SK-N-SH (cell line): ENCODE measurements at regions not wholly inside any gene's neighbourhood (a gene's known extent, or its start where the extent isn't known, plus 50 kb on each side); places are given as distances from the start of the nearest gene placed in this dataset.
A peak's percentile ranks its signal among the peaks of the same experiment; 100 is the strongest.

Experiments used
- CTCF ChIA-PET: fragments of 300-600, 350-600 bp; formaldehyde crosslinking; extraction: SDS; loops from one replicate; lab custom pipeline; 2021; lab: Yijun Ruan, JAX
- POLR2A ChIA-PET: fragments of 350-600 bp; sonication (Branson Sonifier 250); formaldehyde crosslinking; extraction: SDS; loops from one replicate; lab custom pipeline; 2020; ENCODE audit warnings: antibody characterized with exemption, inconsistent platforms; lab: Yijun Ruan, JAX
- DNase-seq: peaks from one replicate; pipeline ENCODE4 v3.0.0; 2012
- H2AFZ ChIP-seq: fragments of 200-600 bp; sonication (generic); 2 replicates; pipeline ENCODE4 v1.8.1; 2016; ENCODE audit warnings: antibody characterized with exemption, mild to moderate bottlenecking, low read depth
- H3F3A ChIP-seq: fragments of 200-600 bp; sonication (generic); replicated peaks from 2 replicates; pipeline ENCODE3; 2016; ENCODE audit warnings: antibody characterized with exemption, mild to moderate bottlenecking; ENCODE audit not compliant: insufficient read depth
- H3K27ac ChIP-seq, 2 experiments: fragments of 200-500 bp in 1 of 2; fragments of 200-600 bp in 1 of 2; sonication (Bioruptor generic) in 1 of 2; sonication (generic), shearing (Covaris generic) in 1 of 2; 2 replicates each; pipeline versions ENCODE4 v1.5.1 to v1.6.1; 2014 to 2016; ENCODE audit warnings: low read depth in 2 of 2, inconsistent platforms in 1 of 2, low read length in 1 of 2, mild to moderate bottlenecking in 1 of 2, mixed read lengths in 1 of 2
- H3K27me3 ChIP-seq: fragments of 200-600 bp; sonication (generic), shearing (Covaris generic); 2 replicates; pipeline ENCODE4 v1.6.1; 2016; ENCODE audit warnings: mixed run types; ENCODE audit not compliant: insufficient read depth
- H3K36me3 ChIP-seq, 2 experiments: fragments of 200-500 bp in 1 of 2; fragments of 200-600 bp in 1 of 2; sonication (Bioruptor generic) in 1 of 2; sonication (generic) in 1 of 2; replicated peaks in 1 of 2; 2 replicates each; pipeline versions ENCODE3 to v1.5.1; 2014 to 2016; ENCODE audit warnings: low read length in 1 of 2, mild to moderate bottlenecking in 1 of 2; ENCODE audit not compliant: insufficient read depth in 2 of 2, control insufficient read depth in 1 of 2
- H3K4me1 ChIP-seq, 2 experiments: fragments of 200-500 bp in 1 of 2; fragments of 200-600 bp in 1 of 2; sonication (Bioruptor generic) in 1 of 2; sonication (generic), shearing (Covaris generic) in 1 of 2; 2 replicates each; pipeline versions ENCODE4 v1.5.1 to v1.6.1; 2014 to 2016; ENCODE audit warnings: low read depth in 1 of 2, low read length in 1 of 2, mixed run types in 1 of 2; ENCODE audit not compliant: insufficient read depth in 2 of 2, control insufficient read depth in 1 of 2
- H3K4me2 ChIP-seq: fragments of 200-600 bp; sonication (generic), shearing (Covaris generic); 2 replicates; pipeline ENCODE4 v1.6.1; 2017; ENCODE audit warnings: mixed run types
- H3K4me3 ChIP-seq, 2 experiments: fragments of 200-500 bp in 1 of 2; fragments of 200-600 bp in 1 of 2; sonication (Bioruptor generic) in 1 of 2; sonication (generic), shearing (Covaris generic) in 1 of 2; 2 replicates each; pipeline versions ENCODE4 v1.5.1 to v1.8.1; 2014 to 2016; ENCODE audit warnings: low read depth in 2 of 2, inconsistent platforms in 1 of 2, low read length in 1 of 2, mild to moderate bottlenecking in 1 of 2, mixed read lengths in 1 of 2, moderate library complexity in 1 of 2
- H3K79me2 ChIP-seq: fragments of 200-600 bp; sonication (generic); 2 replicates; pipeline ENCODE4 v1.8.1; 2017; ENCODE audit warnings: mild to moderate bottlenecking; ENCODE audit not compliant: insufficient read depth
- H3K9ac ChIP-seq: fragments of 200-600 bp; sonication (generic); 2 replicates; pipeline ENCODE4 v1.6.1; 2017; ENCODE audit warnings: mixed run types
- H3K9me2 ChIP-seq: fragments of 200-600 bp; sonication (generic); 2 replicates; pipeline ENCODE4 v1.6.1; 2017; ENCODE audit warnings: mixed run types
- H3K9me3 ChIP-seq: fragments of 200-600 bp; sonication (generic); 2 replicates; pipeline ENCODE4 v1.6.1; 2017; ENCODE audit warnings: mixed run types, mild to moderate bottlenecking, moderate library complexity
- H4K20me1 ChIP-seq: fragments of 200-600 bp; sonication (generic); 2 replicates; pipeline ENCODE4 v1.6.1; 2017; ENCODE audit warnings: mild to moderate bottlenecking, mixed run types; ENCODE audit not compliant: insufficient read depth
- CHD2 ChIP-seq: fragments of 150-350 bp; IDR thresholded peaks from 2 replicates; pipeline ENCODE4 v1.6.1; 2018; ENCODE audit warnings: low read length; ENCODE audit not compliant: partially characterized antibody
- EP300 ChIP-seq, 2 experiments: IDR thresholded peaks; 2 replicates each; pipeline versions ENCODE4 v1.4.0 to v1.6.1; 2012; ENCODE audit warnings: borderline replicate concordance in 1 of 2, low read depth in 1 of 2, low read length in 1 of 2
- FOSL2 ChIP-seq: IDR thresholded peaks from 2 replicates; pipeline ENCODE4 v1.4.0; 2012; ENCODE audit warnings: low read depth, mild to moderate bottlenecking, moderate library complexity, borderline replicate concordance
- JUND ChIP-seq: IDR thresholded peaks from 2 replicates; pipeline ENCODE4 v1.4.0; 2012
- NFIC ChIP-seq: IDR thresholded peaks from 2 replicates; pipeline ENCODE4 v1.4.0; 2012; ENCODE audit warnings: borderline replicate concordance
- RFX5 ChIP-seq: IDR thresholded peaks from 2 replicates; pipeline ENCODE4 v1.6.1; 2012; ENCODE audit warnings: mild to moderate bottlenecking, improper control_type of control experiment, low read length
- TCF12 ChIP-seq: IDR thresholded peaks from 2 replicates; pipeline ENCODE4 v1.4.0; 2012
- YY1 ChIP-seq: IDR thresholded peaks from 2 replicates; pipeline ENCODE4 v1.4.0; 2012; ENCODE audit warnings: low read depth, mild to moderate bottlenecking
- ZBTB33 ChIP-seq: IDR thresholded peaks from 2 replicates; pipeline ENCODE4 v1.4.0; 2012; ENCODE audit warnings: low read depth, borderline replicate concordance
- WGBS: methylation state at CpG from one replicate; pipeline ENCODE4 v1.1.6; 2017; ENCODE audit warnings: low lambda C conversion rate; 5-methylcytosine and 5-hydroxymethylcytosine counted together
- TF ChIP-seq, protein P1 (sequence below): IDR thresholded peaks from 2 replicates; pipeline ENCODE4; 2012
- TF ChIP-seq, protein P2 (sequence below): IDR thresholded peaks from 2 replicates; pipeline ENCODE4 v1.4.0; 2012; ENCODE audit warnings: low read depth, borderline replicate concordance

DNA sequence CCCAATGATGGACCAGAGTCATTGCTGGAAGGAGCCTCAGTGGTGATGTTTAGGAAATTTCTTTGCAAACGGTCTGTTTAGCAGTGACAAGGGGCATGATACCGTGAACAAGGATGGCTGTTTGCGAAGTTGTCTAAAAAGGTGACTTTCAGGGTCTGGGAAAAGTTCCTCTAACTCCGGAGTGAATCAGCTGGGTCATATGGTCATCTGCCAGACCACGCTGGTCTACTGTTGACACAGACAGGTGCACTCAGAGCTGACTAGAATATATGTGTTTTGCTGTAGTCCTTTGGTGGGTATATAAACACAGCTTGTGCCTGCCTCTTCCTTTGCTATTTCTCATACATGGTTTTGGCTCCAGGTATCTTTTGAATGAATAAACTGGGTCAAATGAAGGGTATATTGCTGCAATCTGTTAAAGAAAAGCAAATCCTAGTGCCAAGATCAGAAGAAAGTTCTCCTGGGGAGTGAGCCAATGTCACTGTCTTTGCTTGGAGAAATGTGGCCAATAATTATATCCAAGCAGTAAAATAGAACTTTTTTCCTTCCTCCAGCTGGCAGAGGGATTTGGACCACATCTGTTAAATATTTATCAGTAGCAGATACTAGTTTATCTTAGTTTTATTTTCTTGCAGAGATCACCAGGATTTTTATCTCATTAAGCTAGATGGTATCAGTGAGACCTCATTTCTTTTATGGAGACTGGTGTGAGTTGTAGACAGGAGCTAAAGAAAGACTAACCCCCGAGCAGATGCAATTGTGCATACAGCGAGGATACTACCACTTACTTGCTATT, 286.0 kb downstream of the TRIB2 start (continued):
- TF ChIP-seq NFIC = no peak

DNA sequence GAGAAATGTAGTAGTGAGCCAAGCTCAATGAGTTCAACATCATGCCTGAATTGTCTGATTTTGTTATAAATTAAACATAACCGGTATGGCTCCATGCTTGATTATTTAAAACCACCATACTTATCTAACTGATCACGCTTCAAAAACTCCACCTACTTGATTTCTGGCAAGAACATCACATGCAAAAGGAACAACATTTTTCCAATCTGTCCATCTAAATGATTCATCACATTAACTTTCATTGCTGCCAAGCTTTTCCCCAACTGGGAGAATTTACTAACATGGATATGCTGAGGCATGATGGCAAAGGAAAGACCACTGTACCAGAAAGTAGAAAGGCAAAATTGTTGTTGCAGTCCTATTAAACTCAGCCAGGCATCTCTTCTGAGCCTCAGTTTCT, 286.8 kb downstream of the TRIB2 start:
- Histone ChIP-seq H3K9me2 (no peaks in the 10 kb centered on the region), H3K4me2 (no peak overlapping the region), H3K27me3 (no peaks in the 10 kb centered on the region), H3K27ac (no peak overlapping the region; a peak in 2 of 4 replicates), H2AFZ (no peak overlapping the region), H4K20me1 (no peaks in the 10 kb centered on the region), H3K4me1 (peaks cover 25 to 42% of the 10 kb centered on the region in 2 experiments), H3K36me3 (no peaks in the 10 kb centered on the region), H3K79me2 (no peaks in the 10 kb centered on the region)
- POLR2A ChIA-PET = interaction anchor here (0.9 to 1.2 kb wide), 2 partner anchors 283 to 287 kb away, joined by 3 read pairs; partner anchors contain the start of gene TRIB2
- CTCF ChIA-PET = interaction anchor here (0.8 to 10.6 kb wide), 11 partner anchors 12 to 1226 kb away, joined by 3 to 153 read pairs (median 8); partner anchors contain the start of gene TRIB2
- WGBS = 40% methylated on average over 2 of the region's 2 CpGs
- TF ChIP-seq, protein P1, sequence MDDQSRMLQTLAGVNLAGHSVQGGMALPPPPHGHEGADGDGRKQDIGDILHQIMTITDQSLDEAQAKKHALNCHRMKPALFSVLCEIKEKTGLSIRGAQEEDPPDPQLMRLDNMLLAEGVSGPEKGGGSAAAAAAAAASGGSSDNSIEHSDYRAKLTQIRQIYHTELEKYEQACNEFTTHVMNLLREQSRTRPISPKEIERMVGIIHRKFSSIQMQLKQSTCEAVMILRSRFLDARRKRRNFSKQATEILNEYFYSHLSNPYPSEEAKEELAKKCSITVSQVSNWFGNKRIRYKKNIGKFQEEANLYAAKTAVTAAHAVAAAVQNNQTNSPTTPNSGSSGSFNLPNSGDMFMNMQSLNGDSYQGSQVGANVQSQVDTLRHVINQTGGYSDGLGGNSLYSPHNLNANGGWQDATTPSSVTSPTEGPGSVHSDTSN = peak; percentile 83
- TF ChIP-seq CHD2 (no peak), YY1 (no peak), FOSL2 (peak; percentile 63), JUND (peak; percentile 54), RFX5 (no peak), NFIC (peak; percentile 71), EP300 (IDR thresholded peaks at IDR 0.05; ENCODE audit: borderline replicate concordance in 1 of 2, low read depth in 1 of 2, low read length in 1 of 2) (peak; percentile 17 to 20; a peak in 1 of 4 replicates), TCF12 (peak; percentile 65), ZBTB33 (no peak)
- TF ChIP-seq, protein P2, sequence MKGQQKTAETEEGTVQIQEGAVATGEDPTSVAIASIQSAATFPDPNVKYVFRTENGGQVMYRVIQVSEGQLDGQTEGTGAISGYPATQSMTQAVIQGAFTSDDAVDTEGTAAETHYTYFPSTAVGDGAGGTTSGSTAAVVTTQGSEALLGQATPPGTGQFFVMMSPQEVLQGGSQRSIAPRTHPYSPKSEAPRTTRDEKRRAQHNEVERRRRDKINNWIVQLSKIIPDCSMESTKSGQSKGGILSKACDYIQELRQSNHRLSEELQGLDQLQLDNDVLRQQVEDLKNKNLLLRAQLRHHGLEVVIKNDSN = no peak
- TF ChIP-seq, all 33 proteins: peak for 6
- Histone ChIP-seq H3K4me3 (no peak overlapping the region), H3K9me3 (no peaks in the 10 kb centered on the region), H3F3A (peaks cover 12% of the 10 kb centered on the region), H3K9ac (no peak overlapping the region)
- DNase-seq = no peak
